DMS53 treated with DMSO at 0.1 percent for 48 hours (cell line): ENCODE measurements at regions not wholly inside any gene's neighbourhood (a gene's known extent, or its start where the extent isn't known, plus 50 kb on each side); places are given as distances from the start of the nearest gene placed in this dataset.
"Not testable (repeated sequence)": the region's sequence is repeated elsewhere in the genome, so short reads cannot be mapped to it uniquely, and the experiment has no call there.

Experiments
- DNase-seq: peaks from one replicate; lab custom pipeline; 2025; ENCODE audit not compliant: unreplicated experiment; lab: John Stamatoyannopoulos, UW

GRCh38 chr16:29355339-29356059, 51.0 kb downstream of the NPIPB11 start:
- not testable (repeated sequence) for DNase-seq

GRCh38 chr16:29354449-29354848, 52.1 kb downstream of the NPIPB11 start:
- not testable (repeated sequence) for DNase-seq

GRCh38 chr16:29352617-29352999, 53.9 kb downstream of the NPIPB11 start:
- not testable (repeated sequence) for DNase-seq

DNA sequence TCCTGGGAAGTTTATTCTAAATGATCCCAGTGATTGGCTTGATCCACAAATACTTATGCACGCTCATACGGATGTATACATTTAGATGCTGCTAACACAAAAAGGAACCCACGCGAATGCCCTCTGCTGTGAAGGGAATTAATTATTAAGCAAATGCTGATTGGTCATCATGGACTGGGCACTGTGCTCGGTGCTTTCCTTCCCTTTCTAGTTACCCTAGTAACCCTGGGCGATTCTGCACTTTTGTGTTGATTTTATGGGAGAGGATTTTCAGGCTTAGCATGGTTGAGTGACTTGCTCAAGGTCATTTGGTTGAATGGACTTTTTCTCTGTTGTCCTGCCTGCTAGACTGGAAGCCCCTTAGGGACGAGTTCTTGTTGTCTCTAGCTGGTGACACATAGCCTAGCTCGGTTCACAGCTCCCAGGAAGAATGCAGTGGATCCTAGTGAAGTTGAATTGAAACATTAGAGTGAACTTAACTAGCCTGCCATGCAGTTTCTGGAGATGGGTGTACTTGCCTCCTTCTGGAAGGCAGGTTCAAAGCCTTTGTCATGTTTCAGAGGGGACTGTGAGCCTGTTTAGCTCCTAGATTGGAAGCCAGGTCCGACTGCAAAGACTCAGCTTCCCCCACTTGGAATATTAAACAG, 54.4 kb downstream of the NPIPB11 start:
- not testable (repeated sequence) for DNase-seq

DNA sequence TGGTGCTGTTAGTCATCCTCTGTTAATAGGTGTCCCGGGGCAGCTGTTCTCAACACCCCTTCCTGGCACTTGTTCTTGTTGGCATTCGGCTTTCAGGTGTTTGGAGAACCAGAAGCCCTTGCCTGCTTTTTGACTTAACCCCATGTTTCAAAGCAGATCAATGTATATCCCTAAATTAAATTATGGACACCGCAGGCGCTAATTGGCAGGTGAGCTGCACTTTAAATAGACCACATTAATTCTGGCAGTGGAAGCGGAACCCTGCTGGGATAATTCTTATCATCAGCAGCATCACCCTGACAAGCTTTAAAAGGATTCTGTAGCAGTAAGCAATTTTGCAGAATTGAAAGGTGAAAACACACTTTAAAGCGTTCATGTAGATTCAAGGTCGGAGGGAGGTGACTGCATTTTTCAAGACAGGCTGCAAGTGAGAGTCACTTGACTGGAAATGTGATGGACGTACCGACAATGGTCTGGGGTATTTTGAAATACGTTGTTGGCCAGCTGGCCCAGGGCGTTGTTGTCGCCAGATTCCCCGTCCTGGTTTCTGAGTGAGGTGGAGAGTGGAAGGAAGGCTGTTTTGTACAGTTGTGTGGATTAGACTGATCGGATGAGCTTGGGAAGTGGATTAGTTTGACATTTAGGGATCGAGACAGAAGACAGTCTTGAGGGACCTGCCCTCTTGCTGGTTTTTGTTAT, 55.1 kb downstream of the NPIPB11 start:
- not testable (repeated sequence) for DNase-seq

- not testable (repeated sequence) for DNase-seq
Measured at GRCh38 chr16:29349966-29350365, 56.5 kb downstream of the NPIPB11 start.

DNA sequence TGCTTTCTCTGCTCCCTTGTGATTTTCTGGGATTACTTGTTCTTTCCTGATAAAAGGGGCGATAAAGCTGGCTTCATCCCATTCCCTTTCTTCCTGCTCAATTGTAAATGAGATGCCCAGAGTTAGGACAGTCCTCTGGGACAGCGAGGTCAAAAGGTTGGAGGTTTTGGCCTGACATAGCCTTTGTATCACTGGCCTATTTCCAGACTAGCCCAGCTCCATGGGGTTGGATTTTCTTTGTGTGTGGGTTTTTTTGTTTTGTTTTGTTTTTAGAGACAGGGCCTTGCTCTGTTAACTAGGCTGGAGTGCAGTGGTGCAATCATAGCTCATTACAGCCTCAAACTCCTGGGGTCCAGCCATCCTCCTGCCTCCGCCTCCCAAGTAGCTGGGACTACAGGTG, 57.8 kb downstream of the NPIPB11 start:
- DNase-seq = not testable (repeated sequence)

- DNase-seq = not testable (repeated sequence)
Measured at GRCh38 chr16:29348123-29348690, 58.3 kb downstream of the NPIPB11 start.

DNA sequence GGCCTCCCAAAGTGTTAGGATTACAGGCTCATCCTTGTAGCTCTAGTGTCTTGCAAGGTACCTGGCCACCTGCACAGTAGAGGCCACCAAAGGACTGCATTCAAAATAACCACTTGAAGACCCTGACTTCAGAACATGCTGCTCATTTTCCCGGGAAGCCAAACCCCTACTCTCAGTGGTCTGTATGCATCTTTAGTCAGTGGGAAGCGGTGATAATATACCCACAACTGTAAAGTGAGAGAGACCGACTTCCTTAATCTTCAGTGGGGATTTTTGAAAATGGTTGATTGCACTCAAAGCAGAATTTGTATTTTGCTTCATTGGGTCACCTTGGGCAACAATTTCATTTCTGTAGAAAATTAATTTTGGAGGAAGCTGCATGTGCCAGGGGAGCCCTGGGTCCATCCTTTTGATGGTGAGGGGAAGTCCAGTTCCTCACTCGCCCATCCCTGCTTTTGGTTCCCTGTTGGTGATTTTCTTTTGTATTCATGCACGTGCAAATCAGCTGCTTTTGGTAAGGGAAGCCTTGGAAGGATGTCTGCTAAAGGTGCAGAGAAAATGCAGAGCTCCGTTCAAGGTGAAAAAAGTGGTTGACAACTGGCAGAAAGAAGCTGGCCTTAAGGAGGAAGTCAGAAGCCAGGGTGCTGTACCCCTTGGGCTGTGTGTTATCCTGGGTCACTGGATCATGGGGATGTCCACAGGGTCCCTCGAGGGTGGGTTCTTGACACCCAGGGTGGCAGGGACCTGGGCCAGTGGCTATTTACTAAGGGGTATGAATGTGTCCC, 59.5 kb downstream of the NPIPB11 start:
- not testable (repeated sequence) for DNase-seq

DNA sequence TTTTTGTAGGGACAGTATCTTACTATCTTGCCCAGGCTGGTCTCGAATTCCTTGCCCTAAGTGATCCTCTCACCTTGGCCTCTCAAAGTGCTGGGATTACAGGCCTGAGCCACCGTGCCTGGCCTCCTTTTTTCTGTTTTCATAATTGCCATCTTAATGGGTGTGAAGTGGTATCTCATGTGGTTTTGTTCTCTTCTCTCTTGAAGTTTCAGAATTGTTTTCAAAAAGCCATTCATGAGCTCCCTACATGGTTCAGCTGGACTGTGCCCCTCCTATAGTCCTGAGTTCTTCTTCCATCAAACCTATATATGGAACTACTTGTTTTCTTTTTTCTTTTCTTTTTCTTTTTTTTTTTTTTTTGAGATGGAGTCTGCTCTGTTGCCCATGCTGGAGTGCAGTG, 60.3 kb downstream of the NPIPB11 start:
- not testable (repeated sequence) for DNase-seq

DNA sequence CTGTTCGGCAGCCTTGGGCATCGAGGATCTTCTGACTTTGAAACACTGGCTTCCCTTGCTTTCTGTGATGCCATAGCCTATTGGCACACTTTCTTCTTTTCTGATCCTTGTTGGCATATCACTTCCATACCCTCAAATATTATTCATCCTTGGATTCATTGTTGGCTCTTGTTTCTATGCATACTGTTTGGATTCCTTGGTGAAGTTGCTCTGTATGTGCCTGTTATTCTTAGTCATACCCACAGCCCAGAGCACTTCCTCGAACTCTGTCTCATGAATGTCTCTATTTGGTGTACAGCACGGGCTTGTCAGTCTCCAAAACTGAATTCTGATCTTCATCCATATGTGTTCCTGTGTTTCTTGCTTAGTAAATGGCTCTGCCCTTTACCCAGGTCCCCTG, 63.6 kb downstream of the NPIPB11 start:
- not testable (repeated sequence) for DNase-seq

DNA sequence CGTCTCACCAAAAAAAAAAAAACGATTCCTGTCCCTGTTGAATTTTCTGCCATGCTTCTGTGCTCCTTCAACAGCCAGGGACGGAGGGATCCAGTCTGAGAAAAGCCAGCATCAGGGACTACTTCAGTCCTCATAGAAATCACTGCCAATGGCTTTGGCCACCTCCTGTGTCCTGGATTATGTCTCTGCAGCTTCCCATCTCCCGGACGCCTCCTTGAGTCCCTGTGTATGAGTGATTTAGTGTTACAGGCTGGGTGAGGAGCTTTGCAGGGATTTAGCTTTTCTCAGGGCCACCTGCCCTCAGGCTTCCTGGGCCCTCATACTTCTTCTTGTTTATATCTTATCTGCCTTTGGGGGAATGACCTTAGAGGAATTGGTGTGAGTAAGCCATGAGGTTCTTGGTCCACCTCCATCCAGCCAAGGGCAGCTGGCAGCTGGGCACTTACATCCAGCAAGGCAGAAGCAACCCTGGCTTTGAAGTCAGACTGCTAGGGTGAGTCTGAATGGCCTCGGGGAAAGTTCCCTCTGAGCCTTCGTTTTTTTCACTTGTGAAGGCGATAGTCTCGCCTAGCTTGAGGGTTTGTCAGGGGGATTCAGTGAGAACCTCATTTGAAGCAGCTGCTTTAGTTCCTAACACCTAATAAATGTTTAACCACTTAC, 65.6 kb downstream of the NPIPB11 start:
- not testable (repeated sequence) for DNase-seq

DNA sequence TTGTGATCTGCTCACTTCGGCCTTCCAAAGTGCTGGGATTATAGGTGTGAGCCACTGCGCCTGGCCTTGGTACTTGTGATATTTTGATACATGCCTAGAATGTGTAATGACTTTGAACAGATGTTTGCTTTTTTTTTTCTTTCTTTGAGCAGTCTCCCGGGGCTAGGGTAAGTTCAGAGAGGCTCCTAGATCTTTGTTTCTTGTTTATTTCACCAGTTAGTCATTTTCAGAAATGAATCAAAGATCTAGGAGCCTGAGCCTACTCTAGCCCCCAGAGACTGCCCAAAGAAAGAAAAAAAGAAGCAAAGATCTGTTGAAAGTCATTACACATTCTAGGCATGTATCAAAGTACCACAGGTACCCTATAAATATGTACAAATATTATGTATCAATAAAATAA, 66.3 kb downstream of the NPIPB11 start:
- not testable (repeated sequence) for DNase-seq

DNA sequence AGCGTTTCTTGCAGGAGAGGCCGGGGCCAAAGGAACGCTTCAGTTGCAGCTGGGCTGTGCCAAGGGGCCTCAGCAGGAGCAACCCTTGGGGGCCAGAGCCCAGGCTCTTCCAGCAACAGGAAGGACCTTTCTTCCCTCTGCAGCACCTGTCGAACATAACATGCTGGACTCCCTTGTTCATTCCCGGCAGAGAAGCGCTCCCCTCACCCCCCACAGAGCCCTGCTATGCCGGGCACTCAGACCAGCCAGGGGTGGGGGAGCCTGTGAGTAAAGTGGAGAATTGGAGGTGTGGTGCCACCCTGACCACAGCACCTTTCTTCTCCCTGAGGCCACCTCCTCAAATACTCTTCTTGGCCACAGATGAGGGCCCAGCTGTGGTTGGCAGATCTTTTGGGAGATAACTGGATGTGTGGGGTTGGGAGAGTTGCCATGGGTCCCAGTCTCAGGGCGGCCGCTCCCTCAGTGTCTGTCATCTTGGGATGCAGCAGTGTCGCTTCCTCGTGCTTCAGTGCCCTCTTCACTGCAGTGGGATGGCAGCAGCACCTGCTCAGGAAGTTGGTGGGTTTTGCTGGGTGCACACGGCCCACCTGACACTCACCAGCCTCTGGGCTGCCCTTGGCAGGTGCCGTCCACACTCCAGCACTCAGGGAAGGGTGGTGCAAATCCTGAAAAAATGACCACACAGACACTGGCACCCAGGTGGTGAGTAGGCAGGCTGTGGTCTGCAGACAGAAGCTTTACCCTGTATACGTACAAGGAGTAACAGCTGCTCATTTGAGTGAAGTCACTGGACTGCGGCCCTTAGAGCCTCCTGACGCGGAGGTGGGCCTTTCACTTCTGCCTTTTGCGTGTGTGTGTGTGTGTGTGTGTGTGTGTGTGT, 67.5 kb downstream of the NPIPB11 start:
- not testable (repeated sequence) for DNase-seq

DNA sequence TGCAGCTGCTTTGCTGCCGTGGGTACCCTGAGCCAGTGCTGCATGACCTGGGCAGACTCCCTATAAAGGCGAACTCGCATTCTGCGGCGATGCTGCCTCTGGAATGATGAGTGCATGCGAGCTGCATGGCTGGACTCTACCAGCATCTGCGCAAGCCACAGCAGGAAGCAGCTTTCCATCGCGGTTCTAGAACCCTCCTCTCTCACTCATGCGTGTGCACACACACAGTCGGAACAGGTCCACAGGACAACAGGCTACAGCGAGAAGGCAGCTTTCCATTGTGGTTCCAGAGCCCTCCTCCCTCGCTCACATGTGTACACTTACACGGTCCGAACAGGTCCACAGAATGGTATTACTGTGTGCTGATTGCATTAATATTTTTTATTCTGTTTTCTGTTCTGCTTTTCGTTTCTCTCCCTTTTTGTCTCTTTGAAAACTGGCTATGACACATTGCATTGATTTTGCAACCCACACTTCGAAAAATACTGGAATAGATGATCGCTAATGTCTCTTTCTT, 69.1 kb downstream of the NPIPB11 start:
- DNase-seq = not testable (repeated sequence)

GRCh38 chr16:29335549-29335846, 71.0 kb downstream of the NPIPB11 start:
- not testable (repeated sequence) for DNase-seq

GRCh38 chr16:29334776-29335548, 71.5 kb downstream of the NPIPB11 start:
- not testable (repeated sequence) for DNase-seq

- not testable (repeated sequence) for DNase-seq
Measured at GRCh38 chr16:29333492-29334097, 72.9 kb downstream of the NPIPB11 start.
